Testis (tissue), 2 donors: ENCODE measurements at regions not wholly inside any gene's neighbourhood (a gene's known extent, or its start where the extent isn't known, plus 50 kb on each side); places are given as distances from the start of the nearest gene placed in this dataset.

Source experiments
- CTCF ChIP-seq, 3 experiments: fragments of 450-650 bp in 2 of 3; fragments of 200-600 bp in 1 of 3; sonication (generic) in 1 of 3; IDR thresholded peaks; one replicate each; pipeline ENCODE4 v1.5.1; 2016 to 2019; ENCODE audit warnings: antibody characterized with exemption in 3 of 3, mild to moderate bottlenecking in 2 of 3, moderate library complexity in 1 of 3
- POLR2A ChIP-seq: fragments of 450-650 bp; IDR thresholded peaks from one replicate; pipeline ENCODE4 v1.6.1; 2017; ENCODE audit warnings: antibody characterized with exemption, mild to moderate bottlenecking, moderate library complexity

DNA sequence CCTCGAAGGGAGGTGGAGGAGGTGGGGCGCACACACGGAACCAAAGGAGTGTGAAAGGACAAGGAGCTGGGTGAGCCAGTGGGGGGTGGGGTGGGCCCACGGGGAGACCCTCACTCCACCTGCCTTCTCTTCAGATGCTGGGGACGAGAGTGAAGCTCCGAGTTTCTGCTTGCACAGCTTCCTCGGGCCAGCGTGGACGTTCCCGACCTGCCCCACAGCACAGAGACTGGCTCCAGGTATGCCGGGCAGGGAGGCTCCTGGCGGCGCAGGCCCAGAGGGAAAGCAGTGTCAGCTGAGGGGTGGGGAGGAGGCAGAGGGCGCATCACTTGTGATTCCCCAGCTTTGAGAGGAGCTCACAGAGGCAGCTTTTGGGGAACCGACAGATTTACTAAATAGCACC, 98.5 kb upstream of the RPS6KA2 start:
- TF ChIP-seq POLR2A (no peak), CTCF (IDR thresholded peaks at IDR 0.05) (no peak)
